ENCODE measurements at regions not wholly inside any gene's neighbourhood (a gene's known extent, or its start where the extent isn't known, plus 50 kb on each side); places are given as distances from the start of the nearest gene placed in this dataset.

DNA sequence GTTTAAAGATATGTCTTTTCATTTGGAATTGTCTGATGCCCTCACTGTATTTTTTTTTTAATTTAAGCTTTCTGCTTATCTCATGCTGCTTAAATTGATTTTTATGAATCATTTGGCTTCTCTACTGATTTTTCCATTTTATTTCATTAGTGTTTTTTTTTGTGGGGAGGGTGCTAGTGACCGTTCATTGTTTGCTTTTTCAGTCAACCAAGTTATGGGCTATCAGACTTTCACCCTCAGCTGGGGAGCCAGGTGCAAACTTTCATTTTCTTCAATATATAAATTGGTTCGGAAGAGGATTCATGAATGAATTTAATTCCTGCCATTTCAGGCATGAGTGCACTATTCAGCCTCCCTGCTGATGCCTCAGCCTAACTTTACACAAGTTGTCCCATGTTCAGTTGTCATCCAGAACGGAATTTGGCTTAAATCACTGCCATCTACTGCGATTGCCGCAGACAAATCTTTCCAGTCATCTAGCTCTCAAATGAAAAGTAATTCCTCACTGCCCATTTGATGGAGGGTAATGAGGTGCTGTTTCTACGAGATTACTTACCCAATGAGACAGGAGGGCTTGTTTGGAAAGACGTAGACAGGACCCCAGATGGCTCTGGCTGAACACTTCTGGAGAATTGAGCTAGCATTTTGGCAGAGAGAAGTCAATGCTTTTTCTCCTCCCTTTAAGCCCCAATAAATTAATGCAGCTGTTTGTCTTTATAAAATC is 89.9 kb upstream of the RORA start:
- H3K4me1 ChIP-seq (ENCODE audit: insufficient read depth): no peaks in the 10 kb centered on the region
- H3K4me2 ChIP-seq: no peak overlapping the region
- TF ChIP-seq EZH2phosphoT487 (IDR thresholded peaks at IDR 0.05; ENCODE audit: low read depth, severe bottlenecking, unreplicated experiment) (no peak), EZH2 (IDR thresholded peaks at IDR 0.05; ENCODE audit: borderline replicate concordance) (no peak)
- TF ChIP-seq, protein P1, sequence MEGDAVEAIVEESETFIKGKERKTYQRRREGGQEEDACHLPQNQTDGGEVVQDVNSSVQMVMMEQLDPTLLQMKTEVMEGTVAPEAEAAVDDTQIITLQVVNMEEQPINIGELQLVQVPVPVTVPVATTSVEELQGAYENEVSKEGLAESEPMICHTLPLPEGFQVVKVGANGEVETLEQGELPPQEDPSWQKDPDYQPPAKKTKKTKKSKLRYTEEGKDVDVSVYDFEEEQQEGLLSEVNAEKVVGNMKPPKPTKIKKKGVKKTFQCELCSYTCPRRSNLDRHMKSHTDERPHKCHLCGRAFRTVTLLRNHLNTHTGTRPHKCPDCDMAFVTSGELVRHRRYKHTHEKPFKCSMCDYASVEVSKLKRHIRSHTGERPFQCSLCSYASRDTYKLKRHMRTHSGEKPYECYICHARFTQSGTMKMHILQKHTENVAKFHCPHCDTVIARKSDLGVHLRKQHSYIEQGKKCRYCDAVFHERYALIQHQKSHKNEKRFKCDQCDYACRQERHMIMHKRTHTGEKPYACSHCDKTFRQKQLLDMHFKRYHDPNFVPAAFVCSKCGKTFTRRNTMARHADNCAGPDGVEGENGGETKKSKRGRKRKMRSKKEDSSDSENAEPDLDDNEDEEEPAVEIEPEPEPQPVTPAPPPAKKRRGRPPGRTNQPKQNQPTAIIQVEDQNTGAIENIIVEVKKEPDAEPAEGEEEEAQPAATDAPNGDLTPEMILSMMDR (IDR thresholded peaks at IDR 0.05; ENCODE audit: poor library complexity): no peak
- H3K27me3 ChIP-seq: no peaks in the 10 kb centered on the region
- H3K9me3 ChIP-seq (ENCODE audit: low read depth): no peaks in the 10 kb centered on the region
- H3K9me2 ChIP-seq (replicated peaks; ENCODE audit: insufficient read depth): no peaks in the 10 kb centered on the region
- H3K4me3 ChIP-seq: no peak overlapping the region
- 87% methylated on average over 7 of the region's 7 CpGs for WGBS (ENCODE audit: low lambda C conversion rate, missing lambda C conversion rate)
- H3K27ac ChIP-seq: no peak overlapping the region
- DNase-seq (ENCODE audit: low spot score): no peak
- no peaks in the 10 kb centered on the region for H3K79me2 ChIP-seq
- no peak overlapping the region for H2AFZ ChIP-seq
- H3K36me3 ChIP-seq (replicated peaks; ENCODE audit: insufficient read depth, low read depth): no peaks in the 10 kb centered on the region
- H4K20me1 ChIP-seq (ENCODE audit: insufficient read depth, poor library complexity, severe bottlenecking): no peaks in the 10 kb centered on the region

DNA sequence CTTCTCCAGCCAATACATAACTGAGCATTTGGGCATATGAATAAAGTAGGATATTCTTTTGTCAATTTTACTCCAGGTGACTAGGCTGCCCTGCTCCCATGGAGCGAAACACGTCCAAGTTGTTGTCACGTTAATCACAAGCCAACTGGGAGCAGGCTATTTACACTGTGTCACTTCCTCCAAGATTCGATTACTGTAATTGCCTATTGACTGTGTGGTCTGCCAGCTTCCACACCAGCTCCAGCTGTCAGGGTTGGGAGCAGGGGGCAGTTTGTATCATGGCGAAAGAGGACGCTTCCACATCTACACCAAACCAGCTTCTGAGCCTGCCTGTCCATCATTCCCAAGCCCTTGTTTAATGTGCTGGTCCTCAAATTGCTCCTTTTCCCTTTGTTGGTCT is 89.2 kb upstream of the RORA start:
- H3K9me2 ChIP-seq (replicated peaks; ENCODE audit: insufficient read depth): no peaks in the 10 kb centered on the region
- no peak overlapping the region for H3K4me2 ChIP-seq
- DNase-seq (ENCODE audit: low spot score): no peak
- no peak overlapping the region for H3K27ac ChIP-seq
- no peaks in the 10 kb centered on the region for H3K9me3 ChIP-seq (ENCODE audit: low read depth)
- TF ChIP-seq EZH2 (IDR thresholded peaks at IDR 0.05; ENCODE audit: borderline replicate concordance): no peak
- TF ChIP-seq, protein P1 (IDR thresholded peaks at IDR 0.05; ENCODE audit: poor library complexity): no peak
- TF ChIP-seq EZH2phosphoT487 (IDR thresholded peaks at IDR 0.05; ENCODE audit: low read depth, severe bottlenecking, unreplicated experiment): no peak
- no peak overlapping the region for H3K4me3 ChIP-seq
- 88% methylated on average over 6 of the region's 6 CpGs for WGBS (ENCODE audit: low lambda C conversion rate, missing lambda C conversion rate)
- H3K36me3 ChIP-seq (replicated peaks; ENCODE audit: insufficient read depth, low read depth): no peaks in the 10 kb centered on the region
- no peaks in the 10 kb centered on the region for H3K79me2 ChIP-seq
- no peaks in the 10 kb centered on the region for H3K4me1 ChIP-seq (ENCODE audit: insufficient read depth)
- no peaks in the 10 kb centered on the region for H3K27me3 ChIP-seq
- H2AFZ ChIP-seq: no peak overlapping the region
- H4K20me1 ChIP-seq (ENCODE audit: insufficient read depth, poor library complexity, severe bottlenecking): no peaks in the 10 kb centered on the region

DNA sequence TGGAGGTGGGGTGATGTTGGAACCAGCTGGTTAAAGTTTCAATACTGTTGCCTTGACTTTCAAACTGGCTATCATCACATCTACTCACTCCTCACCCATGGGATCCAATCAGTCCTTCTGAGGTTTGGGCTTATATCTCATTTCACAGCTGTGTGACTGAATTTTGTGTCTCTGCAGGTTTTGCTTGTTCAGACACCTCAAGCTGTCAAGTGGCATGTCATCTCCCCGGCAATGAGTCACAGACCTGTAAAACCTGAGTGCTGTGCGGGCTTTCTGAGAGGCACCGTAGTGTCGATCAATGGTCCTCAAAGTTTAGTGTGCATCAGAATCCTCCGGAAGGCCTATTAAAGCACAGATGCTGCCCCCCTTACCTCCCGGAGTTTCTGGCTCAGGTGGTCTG is 86.4 kb upstream of the RORA start:
- TF ChIP-seq EZH2 (IDR thresholded peaks at IDR 0.05; ENCODE audit: borderline replicate concordance): no peak
- TF ChIP-seq, protein P1 (IDR thresholded peaks at IDR 0.05; ENCODE audit: poor library complexity): no peak
- TF ChIP-seq EZH2phosphoT487 (IDR thresholded peaks at IDR 0.05; ENCODE audit: low read depth, severe bottlenecking, unreplicated experiment): no peak
- 90% methylated on average over 6 of the region's 6 CpGs for WGBS (ENCODE audit: low lambda C conversion rate, missing lambda C conversion rate)
- H3K4me2 ChIP-seq: no peak overlapping the region

More for the DNA sequence above, 86.4 kb upstream of the RORA start:
- Histone ChIP-seq H3K4me1 (ENCODE audit: insufficient read depth) (no peaks in the 10 kb centered on the region), H3K9me2 (replicated peaks; ENCODE audit: insufficient read depth) (no peaks in the 10 kb centered on the region), H3K27ac (no peak overlapping the region), H3K27me3 (no peaks in the 10 kb centered on the region), H3K36me3 (replicated peaks; ENCODE audit: insufficient read depth, low read depth) (no peaks in the 10 kb centered on the region), H2AFZ (no peak overlapping the region), H3K9me3 (ENCODE audit: low read depth) (no peaks in the 10 kb centered on the region), H3K4me3 (no peak overlapping the region), H4K20me1 (ENCODE audit: insufficient read depth, poor library complexity, severe bottlenecking) (no peaks in the 10 kb centered on the region), H3K79me2 (no peaks in the 10 kb centered on the region)
- DNase-seq (ENCODE audit: low spot score): no peak
